ENCODE measurements at regions not wholly inside any gene's neighbourhood (a gene's known extent, or its start where the extent isn't known, plus 50 kb on each side); places are given as distances from the start of the nearest gene placed in this dataset.

DNA sequence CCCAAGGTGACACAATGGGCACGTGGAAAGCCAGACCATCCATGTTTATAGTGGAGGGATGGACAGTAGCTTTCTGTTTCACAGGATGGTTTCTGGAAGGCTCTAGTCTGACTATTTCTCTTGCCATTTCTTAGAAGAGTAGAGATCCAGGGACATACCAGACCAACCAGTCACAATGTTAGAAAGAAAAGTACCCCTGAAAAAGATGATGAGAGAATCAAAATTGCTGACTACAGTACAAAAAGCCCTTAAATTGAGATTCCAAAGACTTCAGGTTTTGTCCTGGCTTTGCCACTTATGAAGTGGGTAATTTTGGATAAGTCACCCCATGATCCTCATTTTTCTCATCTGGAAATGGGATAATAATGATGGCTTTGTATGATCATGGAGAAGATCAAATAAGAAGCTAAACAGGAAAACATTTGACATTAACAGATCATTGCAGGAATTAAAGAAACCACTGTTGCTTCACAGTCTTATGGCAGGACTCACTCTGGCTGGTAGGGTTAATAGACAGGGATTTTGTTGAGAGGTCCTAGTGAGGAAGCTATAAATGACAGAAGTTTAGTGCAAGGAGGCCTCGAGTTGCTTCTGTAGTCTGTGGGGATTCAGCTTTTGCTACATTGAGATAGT is 386.0 kb downstream of the IRS1 start:
- TF ChIP-seq, protein P1, sequence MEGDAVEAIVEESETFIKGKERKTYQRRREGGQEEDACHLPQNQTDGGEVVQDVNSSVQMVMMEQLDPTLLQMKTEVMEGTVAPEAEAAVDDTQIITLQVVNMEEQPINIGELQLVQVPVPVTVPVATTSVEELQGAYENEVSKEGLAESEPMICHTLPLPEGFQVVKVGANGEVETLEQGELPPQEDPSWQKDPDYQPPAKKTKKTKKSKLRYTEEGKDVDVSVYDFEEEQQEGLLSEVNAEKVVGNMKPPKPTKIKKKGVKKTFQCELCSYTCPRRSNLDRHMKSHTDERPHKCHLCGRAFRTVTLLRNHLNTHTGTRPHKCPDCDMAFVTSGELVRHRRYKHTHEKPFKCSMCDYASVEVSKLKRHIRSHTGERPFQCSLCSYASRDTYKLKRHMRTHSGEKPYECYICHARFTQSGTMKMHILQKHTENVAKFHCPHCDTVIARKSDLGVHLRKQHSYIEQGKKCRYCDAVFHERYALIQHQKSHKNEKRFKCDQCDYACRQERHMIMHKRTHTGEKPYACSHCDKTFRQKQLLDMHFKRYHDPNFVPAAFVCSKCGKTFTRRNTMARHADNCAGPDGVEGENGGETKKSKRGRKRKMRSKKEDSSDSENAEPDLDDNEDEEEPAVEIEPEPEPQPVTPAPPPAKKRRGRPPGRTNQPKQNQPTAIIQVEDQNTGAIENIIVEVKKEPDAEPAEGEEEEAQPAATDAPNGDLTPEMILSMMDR (IDR thresholded peaks at IDR 0.05): no peak
- TF ChIP-seq POLR2AphosphoS5 (IDR thresholded peaks at IDR 0.05; ENCODE audit: low read depth, low read length): no peak
- TF ChIP-seq, protein P2, sequence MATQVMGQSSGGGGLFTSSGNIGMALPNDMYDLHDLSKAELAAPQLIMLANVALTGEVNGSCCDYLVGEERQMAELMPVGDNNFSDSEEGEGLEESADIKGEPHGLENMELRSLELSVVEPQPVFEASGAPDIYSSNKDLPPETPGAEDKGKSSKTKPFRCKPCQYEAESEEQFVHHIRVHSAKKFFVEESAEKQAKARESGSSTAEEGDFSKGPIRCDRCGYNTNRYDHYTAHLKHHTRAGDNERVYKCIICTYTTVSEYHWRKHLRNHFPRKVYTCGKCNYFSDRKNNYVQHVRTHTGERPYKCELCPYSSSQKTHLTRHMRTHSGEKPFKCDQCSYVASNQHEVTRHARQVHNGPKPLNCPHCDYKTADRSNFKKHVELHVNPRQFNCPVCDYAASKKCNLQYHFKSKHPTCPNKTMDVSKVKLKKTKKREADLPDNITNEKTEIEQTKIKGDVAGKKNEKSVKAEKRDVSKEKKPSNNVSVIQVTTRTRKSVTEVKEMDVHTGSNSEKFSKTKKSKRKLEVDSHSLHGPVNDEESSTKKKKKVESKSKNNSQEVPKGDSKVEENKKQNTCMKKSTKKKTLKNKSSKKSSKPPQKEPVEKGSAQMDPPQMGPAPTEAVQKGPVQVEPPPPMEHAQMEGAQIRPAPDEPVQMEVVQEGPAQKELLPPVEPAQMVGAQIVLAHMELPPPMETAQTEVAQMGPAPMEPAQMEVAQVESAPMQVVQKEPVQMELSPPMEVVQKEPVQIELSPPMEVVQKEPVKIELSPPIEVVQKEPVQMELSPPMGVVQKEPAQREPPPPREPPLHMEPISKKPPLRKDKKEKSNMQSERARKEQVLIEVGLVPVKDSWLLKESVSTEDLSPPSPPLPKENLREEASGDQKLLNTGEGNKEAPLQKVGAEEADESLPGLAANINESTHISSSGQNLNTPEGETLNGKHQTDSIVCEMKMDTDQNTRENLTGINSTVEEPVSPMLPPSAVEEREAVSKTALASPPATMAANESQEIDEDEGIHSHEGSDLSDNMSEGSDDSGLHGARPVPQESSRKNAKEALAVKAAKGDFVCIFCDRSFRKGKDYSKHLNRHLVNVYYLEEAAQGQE (IDR thresholded peaks at IDR 0.05; ENCODE audit: insufficient read depth in 1 of 2, low read depth in 2 of 2, low read length in 1 of 2): no peak

All from Panc1 (cell line).